MCF 10A (cell line): ENCODE measurements at regions not wholly inside any gene's neighbourhood (a gene's known extent, or its start where the extent isn't known, plus 50 kb on each side); places are given as distances from the start of the nearest gene placed in this dataset.
A peak's percentile ranks its signal among the peaks of the same experiment; 100 is the strongest.

Experiments
- BruUV-seq: library from RNA; stranded (reverse); fragments of 400-500 nt; replicated peaks from 2 replicates; lab custom pipeline; 2021; lab: Mats Ljungman, UMichigan
- CTCF ChIA-PET: fragments of 300-600 bp; sonication (Branson Sonifier 250); formaldehyde crosslinking; extraction: SDS; loops from one replicate; lab custom pipeline; 2021; ENCODE audit warnings: antibody characterized with exemption, inconsistent platforms; lab: Yijun Ruan, JAX
- POLR2A ChIA-PET: fragments of 300-600, 350-650 bp; sonication (Branson Sonifier 250); formaldehyde crosslinking; extraction: SDS; loops from one replicate; lab custom pipeline; 2020; ENCODE audit warnings: antibody characterized with exemption, inconsistent platforms; lab: Yijun Ruan, JAX
- DNase-seq: peaks from one replicate; pipeline ENCODE4 v3.0.0-alpha.2; 2018; ENCODE audit not compliant: unreplicated experiment
- H3K27ac Mint-ChIP-seq: one replicate; pipeline ENCODE4 v1.8.0; 2022; ENCODE audit warnings: mild to moderate bottlenecking, low read depth, mixed read lengths; ENCODE audit not compliant: unreplicated experiment
- H3K27me3 Mint-ChIP-seq: one replicate; pipeline ENCODE4 v1.8.0; 2022; ENCODE audit warnings: mixed read lengths; ENCODE audit not compliant: insufficient read depth, unreplicated experiment
- H3K36me3 Mint-ChIP-seq: one replicate; pipeline ENCODE4 v1.8.0; 2022; ENCODE audit warnings: mild to moderate bottlenecking, moderate library complexity, mixed read lengths; ENCODE audit not compliant: insufficient read depth, unreplicated experiment
- H3K4me1 Mint-ChIP-seq: one replicate; pipeline ENCODE4 v1.8.0; 2022; ENCODE audit warnings: mixed read lengths; ENCODE audit not compliant: insufficient read depth, unreplicated experiment
- H3K4me3 Mint-ChIP-seq: one replicate; pipeline ENCODE4 v1.8.0; 2022; ENCODE audit warnings: mild to moderate bottlenecking, moderate library complexity, mixed read lengths; ENCODE audit not compliant: unreplicated experiment
- H3K9me3 Mint-ChIP-seq: one replicate; pipeline ENCODE4 v1.8.0; 2022; ENCODE audit warnings: mixed read lengths; ENCODE audit not compliant: unreplicated experiment
- CTCF ChIP-seq: fragments of 200-600 bp; IDR thresholded peaks from one replicate; pipeline ENCODE4 v1.8.0; 2022; ENCODE audit warnings: antibody characterized with exemption, mild to moderate bottlenecking; ENCODE audit not compliant: unreplicated experiment
- intact Hi-C: fragments of 100-400 bp; cut with micrococcal nuclease; formaldehyde crosslinking; loops from 2 replicates; pipeline ENCODE4 v1.14.1; 2022

- Mint-ChIP-seq H3K9me3 (peaks cover 8% of the 10 kb centered on the region), H3K4me3 (no peak overlapping the region), H3K4me1 (peaks cover under 1% of the 10 kb centered on the region), H3K36me3 (no peaks in the 10 kb centered on the region), H3K27ac (no peak overlapping the region), H3K27me3 (no peaks in the 10 kb centered on the region)
- BruUV-seq: no TSS peak
- DNase-seq: no peak
- POLR2A ChIA-PET: no interaction called here
- intact Hi-C loops: no loop called here
- no peak for TF ChIP-seq CTCF
- CTCF ChIA-PET: no interaction called here
Measured at GRCh38 chr2:67707896-67708295, 310.8 kb downstream of the ETAA1 start.

- Mint-ChIP-seq H3K9me3 (peaks cover 7% of the 10 kb centered on the region), H3K4me1 (peaks cover 6% of the 10 kb centered on the region), H3K27me3 (no peaks in the 10 kb centered on the region), H3K27ac (no peak overlapping the region), H3K4me3 (no peak overlapping the region), H3K36me3 (no peaks in the 10 kb centered on the region)
- DNase-seq: no peak
- TF ChIP-seq CTCF: no peak
- no TSS peak for BruUV-seq
- POLR2A ChIA-PET: no interaction called here
- intact Hi-C loops: no loop called here
- CTCF ChIA-PET: no interaction called here
Measured at GRCh38 chr2:67709835-67710234, 312.7 kb downstream of the ETAA1 start.

GRCh38 chr2:67712484-67712883 is 315.4 kb downstream of the ETAA1 start:
- H3K27ac Mint-ChIP-seq: no peak overlapping the region
- TF ChIP-seq CTCF: no peak
- peaks cover 6% of the 10 kb centered on the region for H3K4me1 Mint-ChIP-seq
- intact Hi-C loops: no loop called here
- H3K4me3 Mint-ChIP-seq: no peak overlapping the region
- CTCF ChIA-PET: interaction anchor here (0.6 kb wide), 1 partner anchor 1384 kb away, joined by 4 read pairs; no protein-coding TSS in a partner anchor
- H3K27me3 Mint-ChIP-seq: no peaks in the 10 kb centered on the region
- DNase-seq: no peak
- no TSS peak for BruUV-seq
- POLR2A ChIA-PET: interaction anchor here (0.7 kb wide), 1 partner anchor 220 kb away, joined by 3 read pairs; no protein-coding TSS in a partner anchor
- no peaks in the 10 kb centered on the region for H3K9me3 Mint-ChIP-seq
- no peaks in the 10 kb centered on the region for H3K36me3 Mint-ChIP-seq

- POLR2A ChIA-PET: interaction anchor here (0.7 kb wide), 1 partner anchor 221 kb away, joined by 3 read pairs; no protein-coding TSS in a partner anchor
- Mint-ChIP-seq H3K9me3 (no peaks in the 10 kb centered on the region), H3K4me1 (peaks cover 6% of the 10 kb centered on the region), H3K27me3 (no peaks in the 10 kb centered on the region), H3K4me3 (no peak overlapping the region), H3K27ac (no peak overlapping the region), H3K36me3 (no peaks in the 10 kb centered on the region)
- intact Hi-C loops: no loop called here
- BruUV-seq: no TSS peak
- CTCF ChIA-PET: no interaction called here
- no peak for TF ChIP-seq CTCF
- peak; percentile 2 for DNase-seq
Measured at GRCh38 chr2:67713376-67713775, 316.2 kb downstream of the ETAA1 start.
